ENCODE measurements at regions not wholly inside any gene's neighbourhood (a gene's known extent, or its start where the extent isn't known, plus 50 kb on each side); places are given as distances from the start of the nearest gene placed in this dataset.

DNA sequence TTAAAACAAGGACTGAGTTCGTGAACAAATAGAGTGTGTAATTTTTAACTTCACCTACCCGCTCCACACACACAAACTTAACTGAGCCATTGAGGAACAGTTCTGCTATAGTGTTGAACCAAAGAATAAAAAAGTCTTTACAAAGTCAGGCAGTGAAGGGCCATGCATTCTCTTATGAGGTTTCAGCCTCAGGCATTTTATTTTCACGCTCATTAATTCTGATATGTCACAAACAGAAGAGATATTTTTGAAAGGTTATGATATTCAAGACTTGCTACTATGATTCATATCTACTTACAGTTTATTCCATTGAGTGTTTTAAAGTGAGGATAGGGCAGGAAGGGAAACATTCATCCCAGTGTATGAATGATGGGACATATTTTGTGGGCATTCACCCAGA is 282.2 kb downstream of the SLITRK5 start:
- Histone ChIP-seq H3K18ac (ENCODE audit: low read depth, low read length) (no peak overlapping the region), H2AK5ac (ENCODE audit: low read depth, low read length) (no peak overlapping the region), H4K91ac (ENCODE audit: insufficient read depth, low read depth, low read length) (no peak overlapping the region), H3K27ac (ENCODE audit: insufficient read depth, low read length) (no peak overlapping the region), H2AK9ac (replicated peaks; ENCODE audit: low read depth, low read length, poor library complexity) (no peak overlapping the region), H3K9me3 (ENCODE audit: control insufficient read depth, insufficient read depth, low read length) (0 out of 2 replicates have a peak, but pooled peaks cover 3% of the 10 kb centered on the region), H3K14ac (replicated peaks; ENCODE audit: low read depth, low read length) (no peak overlapping the region), H2AFZ (replicated peaks; ENCODE audit: low read length, poor library complexity) (no peak overlapping the region), H4K20me1 (ENCODE audit: insufficient read depth, low read length) (no peaks in the 10 kb centered on the region), H3K4ac (ENCODE audit: low read depth, low read length) (no peak overlapping the region), H4K5ac (ENCODE audit: low read depth, low read length) (no peak overlapping the region), H2BK20ac (ENCODE audit: low read depth, low read length) (no peak overlapping the region), H3K4me1 (ENCODE audit: control insufficient read depth, insufficient read depth, low read length) (no peaks in the 10 kb centered on the region), H3K4me2 (ENCODE audit: low read depth, low read length) (no peak overlapping the region), H4K8ac (ENCODE audit: low read depth in 2 of 2, low read length in 2 of 2) (no peak overlapping the region), H3K9me1 (ENCODE audit: insufficient read depth, low read length) (no peaks in the 10 kb centered on the region), H3K36me3 (ENCODE audit: control insufficient read depth, insufficient read depth, low read length) (no peaks in the 10 kb centered on the region), H3K27me3 (ENCODE audit: control insufficient read depth, insufficient read depth, low read length) (no peaks in the 10 kb centered on the region), H3K56ac (ENCODE audit: extremely low read depth, insufficient read depth, low read length) (no peak overlapping the region), H2BK15ac (ENCODE audit: low read depth, low read length) (no peak overlapping the region), H3K4me3 (ENCODE audit: insufficient read depth, low read depth, low read length) (no peak overlapping the region), H2BK120ac (ENCODE audit: low read depth, low read length) (no peak overlapping the region), H3K23ac (ENCODE audit: low read depth, low read length) (no peak overlapping the region), H3K9ac (ENCODE audit: low read depth, low read length) (no peak overlapping the region), H3K79me1 (ENCODE audit: low read depth in 1 of 2, low read length in 2 of 2) (no peaks in the 10 kb centered on the region), H2BK5ac (ENCODE audit: low read depth, low read length, poor library complexity, severe bottlenecking) (no peak overlapping the region)
- no TSS peak for BruUV-seq (replicated peaks)
- TF ChIP-seq CHD1 (IDR thresholded peaks at IDR 0.05; ENCODE audit: low read depth, low read length): no peak
- no CpG with 5 or more reads among the region's 3 CpGs for WGBS, 2 experiments (ENCODE audit: extremely low coverage in 2 of 2, insufficient read length in 1 of 2)
- CTCF ChIA-PET: no interaction called here
- DNase-seq (no peak), ATAC-seq (ENCODE audit: low read depth) (no peak)
- dilution Hi-C loops (cut with HindIII; ENCODE audit: low sequenced_read_pairs, unreplicated experiment): no loop called here
- intact Hi-C loops (cut with micrococcal nuclease): no loop called here
- in situ Hi-C loops (cut with MboI; ENCODE audit: low sequenced_read_pairs): no loop called here
- POLR2A ChIA-PET (ENCODE audit: unreplicated experiment): no interaction called here

Data from IMR-90 (cell line).